H1 (cell line): ENCODE measurements at regions not wholly inside any gene's neighbourhood (a gene's known extent, or its start where the extent isn't known, plus 50 kb on each side); places are given as distances from the start of the nearest gene placed in this dataset.

Source experiments
- CTCF ChIA-PET: fragments of 300-600 bp; sonication (Branson Sonifier 250); formaldehyde crosslinking; loops from one replicate; lab custom pipeline; 2021; ENCODE audit not compliant: partially characterized antibody; lab: Charles Lee
- POLR2A ChIA-PET: fragments of 300-600 bp; sonication (Branson Sonifier 250); formaldehyde crosslinking; loops from one replicate; lab custom pipeline; 2021; ENCODE audit warnings: inconsistent platforms; ENCODE audit not compliant: partially characterized antibody; lab: Charles Lee
- DNase-seq, 2 experiments: peaks; one replicate each; pipeline versions ENCODE4 v3.0.0 to v3.0.0-alpha.2; 2010 to 2022; ENCODE audit warnings: low spot score in 2 of 2, low read depth in 1 of 2, mixed read lengths in 1 of 2
- FAIRE-seq: peaks from 2 replicates; lab custom pipeline; 2011; peaks lifted over from hg19 to GRCh38; lab: Jason Lieb, UNC
- H2AFZ ChIP-seq: 2 replicates; pipeline ENCODE4 v1.8.1; 2012; ENCODE audit warnings: low read length, inconsistent platforms
- H2AK5ac ChIP-seq: 2 replicates; pipeline ENCODE4 v1.6.1; 2013; ENCODE audit warnings: low read depth, low read length
- H2BK120ac ChIP-seq: replicated peaks from 2 replicates; pipeline ENCODE3; 2013; ENCODE audit warnings: low read depth, low read length, inconsistent platforms
- H2BK12ac ChIP-seq: 2 replicates; pipeline ENCODE4 v1.6.1; 2013; ENCODE audit warnings: low read depth, low read length
- H2BK15ac ChIP-seq: 2 replicates; pipeline ENCODE4 v1.6.1; 2013; ENCODE audit warnings: low read length
- H2BK20ac ChIP-seq: 2 replicates; pipeline ENCODE4 v1.6.1; 2013; ENCODE audit warnings: low read length
- H2BK5ac ChIP-seq: 2 replicates; pipeline ENCODE4 v1.6.1; 2013; ENCODE audit warnings: low read depth, low read length
- H3K14ac ChIP-seq: 2 replicates; pipeline ENCODE4 v1.6.1; 2013; ENCODE audit warnings: inconsistent platforms; ENCODE audit not compliant: insufficient read length
- H3K18ac ChIP-seq: 2 replicates; pipeline ENCODE4 v1.6.1; 2013; ENCODE audit warnings: low read length; ENCODE audit errors: extremely low read depth
- H3K23ac ChIP-seq: 2 replicates; pipeline ENCODE4 v1.6.1; 2013; ENCODE audit warnings: inconsistent platforms; ENCODE audit not compliant: insufficient read length
- H3K23me2 ChIP-seq: 2 replicates; pipeline ENCODE4 v1.6.1; 2013; ENCODE audit warnings: low read depth, low read length
- H3K27ac ChIP-seq: 2 replicates; pipeline ENCODE4 v1.6.1; 2011; ENCODE audit warnings: low read depth, low read length, inconsistent platforms
- H3K27me3 ChIP-seq, 4 experiments: replicated peaks in 1 of 4; 1 replicate in 1 of 4; 2 replicates in 3 of 4; pipeline versions ENCODE4 v1.6.1 to v1.8.1; 2011 to 2013; ENCODE audit warnings: low read length in 3 of 4, mild to moderate bottlenecking in 3 of 4, inconsistent platforms in 2 of 4, mixed read lengths in 2 of 4, moderate library complexity in 1 of 4; ENCODE audit not compliant: control insufficient read depth in 3 of 4, insufficient read depth in 3 of 4; ENCODE audit errors: extremely low read depth in 1 of 4
- H3K36me3 ChIP-seq, 4 experiments: 2 replicates each; pipeline versions ENCODE4 v1.6.1 to v1.8.1; 2011 to 2013; ENCODE audit warnings: mild to moderate bottlenecking in 4 of 4, low read length in 3 of 4, moderate library complexity in 2 of 4, control low read depth in 1 of 4, inconsistent platforms in 1 of 4; ENCODE audit not compliant: insufficient read depth in 4 of 4, control insufficient read depth in 2 of 4
- H3K4ac ChIP-seq: replicated peaks from 2 replicates; pipeline ENCODE3; 2013; ENCODE audit warnings: low read length, low read depth, mixed read lengths, inconsistent platforms; ENCODE audit not compliant: insufficient read length
- H3K4me1 ChIP-seq, 4 experiments: replicated peaks in 1 of 4; 1 replicate in 1 of 4; 2 replicates in 3 of 4; pipeline versions ENCODE4 v1.6.1 to v1.8.1; 2011 to 2013; ENCODE audit warnings: low read length in 3 of 4, inconsistent platforms in 2 of 4, mixed read lengths in 1 of 4; ENCODE audit not compliant: insufficient read depth in 4 of 4, control insufficient read depth in 3 of 4
- H3K4me2 ChIP-seq, 2 experiments: 2 replicates each; pipeline versions ENCODE4 v1.6.1 to v1.8.1; 2011 to 2013; ENCODE audit warnings: low read depth in 2 of 2, low read length in 2 of 2, control low read depth in 1 of 2, inconsistent platforms in 1 of 2, mild to moderate bottlenecking in 1 of 2; ENCODE audit not compliant: insufficient read depth in 1 of 2
- H3K4me3 ChIP-seq, 4 experiments: fragments of 200-600, 300-600 bp in 1 of 4; sonication (generic), shearing (Covaris generic), sonication (Bioruptor Twin) in 1 of 4; 2 replicates each; pipeline versions ENCODE4 v1.5.1 to v1.8.1; 2011 to 2016; ENCODE audit warnings: low read length in 4 of 4, low read depth in 3 of 4, control low read depth in 2 of 4, inconsistent platforms in 2 of 4, mild to moderate bottlenecking in 2 of 4, mixed read lengths in 1 of 4, moderate library complexity in 1 of 4; ENCODE audit not compliant: insufficient read depth in 2 of 4; ENCODE audit errors: extremely low read depth in 1 of 4
- H3K56ac ChIP-seq: replicated peaks from 2 replicates; pipeline ENCODE3; 2013; ENCODE audit warnings: low read depth, mild to moderate bottlenecking, mixed read lengths, low read length, inconsistent platforms; ENCODE audit not compliant: insufficient read length
- H3K79me1 ChIP-seq: 2 replicates; pipeline ENCODE4 v1.6.1; 2013; ENCODE audit warnings: low read depth, low read length, control low read depth
- H3K79me2 ChIP-seq, 2 experiments: 2 replicates each; pipeline versions ENCODE4 v1.6.1 to v1.8.1; 2012 to 2013; ENCODE audit warnings: low read length in 2 of 2, mild to moderate bottlenecking in 2 of 2, inconsistent platforms in 1 of 2; ENCODE audit not compliant: insufficient read depth in 2 of 2, control insufficient read depth in 1 of 2
- H3K9ac ChIP-seq, 4 experiments: replicated peaks in 1 of 4; 1 replicate in 1 of 4; 2 replicates in 3 of 4; pipeline versions ENCODE4 v1.6.1 to v1.8.1; 2011 to 2013; ENCODE audit warnings: low read depth in 3 of 4, low read length in 3 of 4, control low read depth in 2 of 4, mild to moderate bottlenecking in 2 of 4, moderate library complexity in 2 of 4, inconsistent platforms in 1 of 4; ENCODE audit errors: extremely low read depth in 1 of 4
- H3K9me3 ChIP-seq, 2 experiments: 2 replicates each; pipeline versions ENCODE4 v1.6.1 to v1.8.1; 2012 to 2013; ENCODE audit warnings: mild to moderate bottlenecking in 2 of 2, moderate library complexity in 2 of 2, control low read depth in 1 of 2, inconsistent platforms in 1 of 2, low read depth in 1 of 2, low read length in 1 of 2, mixed read lengths in 1 of 2; ENCODE audit not compliant: insufficient read depth in 2 of 2
- H4K20me1 ChIP-seq, 2 experiments: replicated peaks in 1 of 2; 2 replicates each; pipeline versions ENCODE3 to v1.8.1; 2011 to 2013; ENCODE audit warnings: inconsistent platforms in 2 of 2, low read length in 2 of 2, mild to moderate bottlenecking in 1 of 2; ENCODE audit not compliant: insufficient read depth in 2 of 2, control insufficient read depth in 1 of 2
- H4K5ac ChIP-seq: 2 replicates; pipeline ENCODE4 v1.6.1; 2013; ENCODE audit warnings: low read length, low read depth, mixed read lengths, inconsistent platforms; ENCODE audit not compliant: insufficient read length
- H4K8ac ChIP-seq: 2 replicates; pipeline ENCODE4 v1.8.0; 2013; ENCODE audit warnings: mild to moderate bottlenecking, moderate library complexity, low read length, inconsistent platforms; ENCODE audit not compliant: insufficient read depth; ENCODE audit errors: extremely low read depth
- H4K91ac ChIP-seq: replicated peaks from 2 replicates; pipeline ENCODE3; 2013; ENCODE audit warnings: low read length, mixed read lengths, inconsistent platforms; ENCODE audit not compliant: insufficient read length
- BACH1 ChIP-seq: IDR thresholded peaks from 2 replicates; pipeline ENCODE4 v1.6.1; 2012; ENCODE audit warnings: low read length, improper control_type of control experiment
- CREB1 ChIP-seq: IDR thresholded peaks from 2 replicates; pipeline ENCODE4 v1.6.1; 2012; ENCODE audit warnings: inconsistent platforms
- JUN ChIP-seq: IDR thresholded peaks from 2 replicates; pipeline ENCODE4 v1.6.1; 2011; ENCODE audit warnings: low read depth, mild to moderate bottlenecking, improper control_type of control experiment, low read length
- SIRT6 ChIP-seq: IDR thresholded peaks from one replicate; pipeline ENCODE4 v1.7.1; 2012; ENCODE audit warnings: low read length, inconsistent platforms
- SP4 ChIP-seq: IDR thresholded peaks from 2 replicates; pipeline ENCODE4 v1.6.1; 2012; ENCODE audit warnings: low read length, inconsistent platforms
- ZNF274 ChIP-seq: IDR thresholded peaks from 2 replicates; pipeline ENCODE4 v1.7.0; 2012; ENCODE audit warnings: low read length, borderline replicate concordance; ENCODE audit errors: extremely low read depth
- WGBS, 2 experiments: shearing (Covaris generic) in 1 of 2; methylation state at CpG; one replicate each; pipeline versions ENCODE4 v1.1.6 to v1.1.7; 2013 to 2015; ENCODE audit warnings: low lambda C conversion rate in 2 of 2, mixed read lengths in 2 of 2, inconsistent platforms in 1 of 2, low coverage in 1 of 2, missing lambda C conversion rate in 1 of 2; ENCODE audit not compliant: insufficient replicate concordance in 2 of 2, insufficient coverage in 1 of 2, insufficient read length in 1 of 2; ENCODE audit errors: extremely low coverage in 1 of 2, missing lambda C conversion rate in 1 of 2; 5-methylcytosine and 5-hydroxymethylcytosine counted together

GRCh38 chr14:36048667-36049066 is 127.9 kb downstream of the PTCSC3 start:
- H2BK5ac ChIP-seq, result no peak overlapping the region
- WGBS, 2 experiments, result 90% methylated on average over 5 of the region's 5 CpGs; no CpG with 5 or more reads in 1 of the 2 experiments
- H3K4me3 ChIP-seq, result no peak overlapping the region
- H3K14ac ChIP-seq, result no peak overlapping the region
- TF ChIP-seq JUN, result no peak
- TF ChIP-seq BACH1, result no peak
- no peak for TF ChIP-seq SIRT6
- no peak for TF ChIP-seq ZNF274
- TF ChIP-seq CREB1, result no peak
- TF ChIP-seq SP4, result no peak
- POLR2A ChIA-PET, result no interaction called here
- no peak overlapping the region for H3K23ac ChIP-seq
- no peak for DNase-seq
- 0 out of 2 replicates have a peak overlapping the region, but pooled peaks have one; percentile 71 for H2AFZ ChIP-seq
- H3K4ac ChIP-seq, result no peak overlapping the region
- H3K56ac ChIP-seq, result no peak overlapping the region
- no peaks in the 10 kb centered on the region for H3K23me2 ChIP-seq
- H2BK15ac ChIP-seq, result no peak overlapping the region
- H3K9ac ChIP-seq, result no peak overlapping the region
- H2BK12ac ChIP-seq, result no peak overlapping the region
- H4K91ac ChIP-seq, result no peak overlapping the region
- H4K8ac ChIP-seq, result no peak overlapping the region
- H2BK120ac ChIP-seq, result no peak overlapping the region
- H3K79me2 ChIP-seq, result no peaks in the 10 kb centered on the region
- no peaks in the 10 kb centered on the region for H3K79me1 ChIP-seq
- H3K4me1 ChIP-seq, result peaks cover 0 to 10% (median 0%) of the 10 kb centered on the region in 4 experiments; a peak in 1 of 7 replicates
- no peak overlapping the region for H3K18ac ChIP-seq
- H3K9me3 ChIP-seq, result no peaks in the 10 kb centered on the region
- no peaks in the 10 kb centered on the region for H4K20me1 ChIP-seq
- no peak overlapping the region for H3K4me2 ChIP-seq
- no peak overlapping the region for H2AK5ac ChIP-seq
- H3K27me3 ChIP-seq, result no peaks in the 10 kb centered on the region
- H3K36me3 ChIP-seq, result no peaks in the 10 kb centered on the region
- CTCF ChIA-PET, result interaction anchor here (0.6 to 3.4 kb wide), 5 partner anchors 21 to 557 kb away, joined by 3 to 19 read pairs (median 4); no protein-coding TSS in a partner anchor
- H4K5ac ChIP-seq, result no peak overlapping the region
- no peak overlapping the region for H3K27ac ChIP-seq
- no peak overlapping the region for H2BK20ac ChIP-seq
- no peak for FAIRE-seq
